Tibial nerve (tissue), 4 donors: ENCODE measurements at regions not wholly inside any gene's neighbourhood (a gene's known extent, or its start where the extent isn't known, plus 50 kb on each side); places are given as distances from the start of the nearest gene placed in this dataset.
A peak's percentile ranks its signal among the peaks of the same experiment; 100 is the strongest.

ENCODE experiments used
- DNase-seq, 2 donors: peaks; one replicate each; pipeline ENCODE4 v3.0.0-alpha.2; 2019; ENCODE audit warnings: low spot score in 2 of 2
- H3K27ac ChIP-seq, 4 donors: fragments of 200-600 bp; sonication (generic) in 3 of 4; one replicate each; pipeline ENCODE4 v1.5.1; 2017 to 2019; ENCODE audit warnings: mild to moderate bottlenecking in 1 of 4
- H3K27me3 ChIP-seq, 2 donors: fragments of 200-600 bp; sonication (generic) in 1 of 2; one replicate each; pipeline versions ENCODE4 v1.5.1 to v1.6.0; 2017 to 2019
- H3K36me3 ChIP-seq, 3 donors: fragments of 200-600 bp; sonication (generic); one replicate each; pipeline ENCODE4 v1.5.1; 2018 to 2019
- H3K4me1 ChIP-seq, 4 donors: fragments of 200-600 bp; sonication (generic) in 3 of 4; one replicate each; pipeline ENCODE4 v1.5.1; 2017 to 2019
- H3K4me3 ChIP-seq, 4 donors: fragments of 200-600 bp; sonication (generic) in 3 of 4; one replicate each; pipeline ENCODE4 v1.5.1; 2017 to 2019; ENCODE audit warnings: mild to moderate bottlenecking in 1 of 4, moderate library complexity in 1 of 4
- H3K9me3 ChIP-seq, 4 donors: fragments of 200-600 bp; sonication (generic) in 3 of 4; one replicate each; pipeline ENCODE4 v1.5.1; 2017 to 2019
- EP300 ChIP-seq, 2 donors: sonication (generic); formaldehyde crosslinking; IDR thresholded peaks; one replicate each; pipeline ENCODE4 v1.6.1; 2017; ENCODE audit warnings: antibody characterized with exemption in 2 of 2, mild to moderate bottlenecking in 1 of 2
- POLR2A ChIP-seq, 2 donors: fragments of 450-650 bp; IDR thresholded peaks; one replicate each; pipeline ENCODE4 v1.6.1; 2017; ENCODE audit warnings: antibody characterized with exemption in 2 of 2, mild to moderate bottlenecking in 2 of 2, moderate library complexity in 2 of 2
- WGBS, 2 donors: methylation state at CpG; one replicate each; pipeline ENCODE4 v1.1.5; 2018; 5-methylcytosine and 5-hydroxymethylcytosine counted together
- TF ChIP-seq, protein P1 (sequence below), 5 experiments: fragments of 200-600 bp in 3 of 5; fragments of 450-650 bp in 2 of 5; sonication (generic) in 3 of 5; IDR thresholded peaks; one replicate each; pipeline ENCODE4 v1.5.1; 2016 to 2019; ENCODE audit warnings: antibody characterized with exemption in 5 of 5, mild to moderate bottlenecking in 3 of 5, moderate library complexity in 2 of 5

- 31% methylated on average over 4 of the region's 4 CpGs for WGBS, 2 donors
- TF ChIP-seq POLR2A (IDR thresholded peaks at IDR 0.05) (no peak), EP300 (IDR thresholded peaks at IDR 0.05) (no peak)
- TF ChIP-seq, protein P1, sequence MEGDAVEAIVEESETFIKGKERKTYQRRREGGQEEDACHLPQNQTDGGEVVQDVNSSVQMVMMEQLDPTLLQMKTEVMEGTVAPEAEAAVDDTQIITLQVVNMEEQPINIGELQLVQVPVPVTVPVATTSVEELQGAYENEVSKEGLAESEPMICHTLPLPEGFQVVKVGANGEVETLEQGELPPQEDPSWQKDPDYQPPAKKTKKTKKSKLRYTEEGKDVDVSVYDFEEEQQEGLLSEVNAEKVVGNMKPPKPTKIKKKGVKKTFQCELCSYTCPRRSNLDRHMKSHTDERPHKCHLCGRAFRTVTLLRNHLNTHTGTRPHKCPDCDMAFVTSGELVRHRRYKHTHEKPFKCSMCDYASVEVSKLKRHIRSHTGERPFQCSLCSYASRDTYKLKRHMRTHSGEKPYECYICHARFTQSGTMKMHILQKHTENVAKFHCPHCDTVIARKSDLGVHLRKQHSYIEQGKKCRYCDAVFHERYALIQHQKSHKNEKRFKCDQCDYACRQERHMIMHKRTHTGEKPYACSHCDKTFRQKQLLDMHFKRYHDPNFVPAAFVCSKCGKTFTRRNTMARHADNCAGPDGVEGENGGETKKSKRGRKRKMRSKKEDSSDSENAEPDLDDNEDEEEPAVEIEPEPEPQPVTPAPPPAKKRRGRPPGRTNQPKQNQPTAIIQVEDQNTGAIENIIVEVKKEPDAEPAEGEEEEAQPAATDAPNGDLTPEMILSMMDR (IDR thresholded peaks at IDR 0.05): no peak
- H3K27ac ChIP-seq: peak overlapping the region in 2 of 4 donors; percentile 65 to 69
- H3K36me3 ChIP-seq: no peaks in the 10 kb centered on the region
- H3K27me3 ChIP-seq: no peaks in the 10 kb centered on the region
- no peak for DNase-seq
- H3K4me1 ChIP-seq: peaks cover 0 to 42% (median 14%) of the 10 kb centered on the region in 4 donors
- no peaks in the 10 kb centered on the region for H3K9me3 ChIP-seq
- no peak overlapping the region for H3K4me3 ChIP-seq
These were observed 214.5 kb upstream of the CITED2 start for GRCh38 chr6:139588734-139589593.

DNA sequence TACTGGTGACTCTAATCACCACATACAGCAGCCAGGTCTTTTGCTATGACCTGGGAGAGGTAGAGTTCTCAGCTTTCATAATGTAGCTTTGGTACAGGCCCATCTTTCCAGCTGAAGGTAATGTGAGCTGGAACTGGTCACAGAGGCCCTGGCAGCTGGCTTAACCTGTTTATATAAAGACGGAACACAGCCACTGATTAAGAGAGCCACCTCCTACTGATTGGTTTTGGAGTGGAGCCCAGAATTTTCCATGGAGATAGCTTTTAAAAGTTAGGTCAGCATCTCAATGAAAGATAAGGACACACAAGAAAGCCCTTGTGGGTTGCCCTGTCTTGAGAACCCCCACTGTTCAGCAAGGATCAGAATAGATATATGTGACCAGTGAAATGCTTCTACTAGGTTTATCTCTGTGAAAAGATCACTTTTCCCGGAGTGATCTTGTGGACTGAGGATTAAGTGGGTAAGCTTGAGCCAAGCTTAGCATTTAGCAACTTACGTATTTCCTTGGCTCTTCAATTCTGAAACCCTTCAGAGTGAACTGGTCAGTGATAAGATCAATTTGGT lies 213.7 kb upstream of the CITED2 start:
- H3K9me3 ChIP-seq: no peaks in the 10 kb centered on the region
- no peak overlapping the region for H3K4me3 ChIP-seq
- H3K36me3 ChIP-seq: no peaks in the 10 kb centered on the region
- H3K4me1 ChIP-seq: peaks cover 0 to 42% (median 14%) of the 10 kb centered on the region in 4 donors
- DNase-seq: no peak
- no peaks in the 10 kb centered on the region for H3K27me3 ChIP-seq
- TF ChIP-seq, protein P1 (IDR thresholded peaks at IDR 0.05): no peak
- no peak for TF ChIP-seq EP300 (IDR thresholded peaks at IDR 0.05)
- no peak for TF ChIP-seq POLR2A (IDR thresholded peaks at IDR 0.05)
- WGBS, 2 donors: 57 to 65% methylated on average over 3 of the region's 3 CpGs
- peak overlapping the region in 2 of 4 donors; percentile 65 to 69 for H3K27ac ChIP-seq

- no peaks in the 10 kb centered on the region for H3K36me3 ChIP-seq
- H3K27ac ChIP-seq: peak overlapping the region in 2 of 4 donors; percentile 65 to 69
- H3K9me3 ChIP-seq: no peaks in the 10 kb centered on the region
- DNase-seq: no peak
- no peak overlapping the region for H3K4me3 ChIP-seq
- 69 to 72% methylated on average over 6 of the region's 6 CpGs for WGBS, 2 donors
- TF ChIP-seq, protein P1 (IDR thresholded peaks at IDR 0.05): no peak
- TF ChIP-seq EP300 (IDR thresholded peaks at IDR 0.05): peak in 1 of 2 donors; percentile 29
- TF ChIP-seq POLR2A (IDR thresholded peaks at IDR 0.05): no peak
- H3K4me1 ChIP-seq: peaks cover 0 to 42% (median 14%) of the 10 kb centered on the region in 4 donors
- H3K27me3 ChIP-seq: no peaks in the 10 kb centered on the region
These were observed 213.0 kb upstream of the CITED2 start for GRCh38 chr6:139587469-139587868.

DNA sequence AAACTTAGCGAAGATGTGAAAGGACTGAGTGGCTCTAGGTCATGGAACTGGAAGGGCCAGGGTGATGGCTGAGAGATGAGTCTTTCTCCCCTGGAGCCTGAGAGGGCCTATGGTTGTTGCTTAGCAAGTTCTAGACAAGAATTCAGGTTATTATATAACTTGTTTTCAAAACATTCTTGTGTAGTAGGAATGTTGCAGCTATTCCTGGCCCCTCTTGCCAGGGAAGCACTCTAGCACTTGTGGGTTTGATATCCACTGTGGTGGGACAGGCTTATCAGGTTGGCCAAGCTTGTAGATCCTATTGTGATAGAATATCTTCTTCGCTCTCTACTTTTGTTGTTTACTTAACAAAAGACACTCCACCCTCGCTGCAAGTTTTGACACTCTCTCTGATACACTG lies 211.8 kb upstream of the CITED2 start:
- 97% methylated on average over 3 of the region's 3 CpGs for WGBS, 2 donors
- no peaks in the 10 kb centered on the region for H3K36me3 ChIP-seq
- DNase-seq: no peak
- TF ChIP-seq EP300 (IDR thresholded peaks at IDR 0.05) (no peak), POLR2A (IDR thresholded peaks at IDR 0.05) (no peak)
- TF ChIP-seq, protein P1 (IDR thresholded peaks at IDR 0.05): no peak
- no peak overlapping the region for H3K4me3 ChIP-seq
- no peak overlapping the region for H3K27ac ChIP-seq
- no peaks in the 10 kb centered on the region for H3K9me3 ChIP-seq
- no peaks in the 10 kb centered on the region for H3K27me3 ChIP-seq
- peaks cover 0 to 30% (median 8%) of the 10 kb centered on the region in 4 donors for H3K4me1 ChIP-seq

GRCh38 chr6:139584599-139584998 lies 210.2 kb upstream of the CITED2 start:
- 69 to 89% methylated on average over 1 of the region's 1 CpG for WGBS, 2 donors
- H3K27ac ChIP-seq: no peak overlapping the region
- H3K36me3 ChIP-seq: no peaks in the 10 kb centered on the region
- H3K9me3 ChIP-seq: no peaks in the 10 kb centered on the region
- no peaks in the 10 kb centered on the region for H3K27me3 ChIP-seq
- TF ChIP-seq, protein P1 (IDR thresholded peaks at IDR 0.05): no peak
- TF ChIP-seq EP300 (IDR thresholded peaks at IDR 0.05) (no peak), POLR2A (IDR thresholded peaks at IDR 0.05) (no peak)
- peaks cover 0 to 19% (median 8%) of the 10 kb centered on the region in 4 donors for H3K4me1 ChIP-seq
- H3K4me3 ChIP-seq: no peak overlapping the region
- DNase-seq: no peak
